GM18909 (cell line): ENCODE measurements at regions not wholly inside any gene's neighbourhood (a gene's known extent, or its start where the extent isn't known, plus 50 kb on each side); places are given as distances from the start of the nearest gene placed in this dataset.

Experiments
- ATAC-seq: cut with Tn5 transposase; IDR thresholded peaks from one replicate; pipeline ENCODE4 v1.9.1; 2021; ENCODE audit warnings: mild to moderate bottlenecking; ENCODE audit not compliant: unreplicated experiment, poor library complexity

GRCh38 chr13:104436555-104436954, 1370.3 kb upstream of the SLC10A2 start:
- no peak for ATAC-seq

- no peak for ATAC-seq
These were observed 1365.7 kb upstream of the SLC10A2 start for GRCh38 chr13:104431895-104432294.

GRCh38 chr13:104426435-104426834, 1360.2 kb upstream of the SLC10A2 start:
- no peak for ATAC-seq

GRCh38 chr13:104422668-104423067, 1356.5 kb upstream of the SLC10A2 start:
- no peak for ATAC-seq

GRCh38 chr13:104416973-104417372, 1350.8 kb upstream of the SLC10A2 start:
- no peak for ATAC-seq

GRCh38 chr13:104414771-104415170, 1348.6 kb upstream of the SLC10A2 start:
- ATAC-seq, result no peak

GRCh38 chr13:104414181-104414580, 1348.0 kb upstream of the SLC10A2 start:
- ATAC-seq, result no peak

GRCh38 chr13:104411141-104411765, 1345.0 kb upstream of the SLC10A2 start:
- no peak for ATAC-seq

GRCh38 chr13:104408733-104409132, 1342.5 kb upstream of the SLC10A2 start:
- no peak for ATAC-seq

GRCh38 chr13:104404325-104404724, 1338.1 kb upstream of the SLC10A2 start:
- no peak for ATAC-seq

GRCh38 chr13:104389691-104390090, 1323.5 kb upstream of the SLC10A2 start:
- ATAC-seq, result no peak

- no peak for ATAC-seq
These were observed 1321.3 kb upstream of the SLC10A2 start for GRCh38 chr13:104387510-104387909.

- no peak for ATAC-seq
These were observed 1319.2 kb upstream of the SLC10A2 start for GRCh38 chr13:104385404-104385803.

GRCh38 chr13:104382951-104383350, 1316.7 kb upstream of the SLC10A2 start:
- ATAC-seq, result no peak

GRCh38 chr13:104376588-104376987, 1310.4 kb upstream of the SLC10A2 start:
- ATAC-seq, result no peak

- no peak for ATAC-seq
These were observed 1309.4 kb upstream of the SLC10A2 start for GRCh38 chr13:104375614-104376013.

- no peak for ATAC-seq
These were observed 1306.0 kb upstream of the SLC10A2 start for GRCh38 chr13:104372095-104372655.

- ATAC-seq, result no peak
These were observed 1299.2 kb upstream of the SLC10A2 start for GRCh38 chr13:104365430-104365829.

GRCh38 chr13:104357672-104358354, 1291.6 kb upstream of the SLC10A2 start:
- no peak for ATAC-seq

GRCh38 chr13:104357174-104357573, 1291.0 kb upstream of the SLC10A2 start:
- no peak for ATAC-seq

- ATAC-seq, result no peak
These were observed 1288.9 kb upstream of the SLC10A2 start for GRCh38 chr13:104355041-104355670.
